Choroid plexus epithelial cell (primary cell): ENCODE measurements at regions not wholly inside any gene's neighbourhood (a gene's known extent, or its start where the extent isn't known, plus 50 kb on each side); places are given as distances from the start of the nearest gene placed in this dataset.

Experiments
- DNase-seq: peaks from one replicate; pipeline ENCODE4 v3.0.0-alpha.2; 2010; ENCODE audit warnings: low read depth
- H3K4me3 ChIP-seq: 2 replicates; pipeline ENCODE4 v1.5.1; 2011; ENCODE audit warnings: low read depth, mild to moderate bottlenecking, control low read depth, low read length, moderate library complexity
- CTCF ChIP-seq: conservative IDR thresholded peaks from 2 replicates; pipeline ENCODE4 v1.5.1; 2011; ENCODE audit warnings: low read depth, mild to moderate bottlenecking, control low read depth, inconsistent platforms, low read length, moderate library complexity

GRCh38 chr2:223701761-223702160 is 99.6 kb upstream of the SCG2 start:
- no peak for TF ChIP-seq CTCF
- no peak overlapping the region for H3K4me3 ChIP-seq
- DNase-seq: no peak

GRCh38 chr2:223700221-223700620 is 98.1 kb upstream of the SCG2 start:
- TF ChIP-seq CTCF: no peak
- no peak for DNase-seq
- no peak overlapping the region for H3K4me3 ChIP-seq

- no peak for DNase-seq
- TF ChIP-seq CTCF: no peak
- no peak overlapping the region for H3K4me3 ChIP-seq
Observed at GRCh38 chr2:223697892-223698645, 95.9 kb upstream of the SCG2 start.

GRCh38 chr2:223697316-223697891 is 95.2 kb upstream of the SCG2 start:
- H3K4me3 ChIP-seq: no peak overlapping the region
- no peak for DNase-seq
- TF ChIP-seq CTCF: no peak

- no peak for TF ChIP-seq CTCF
- DNase-seq: no peak
Observed at GRCh38 chr2:223696719-223697118, 94.6 kb upstream of the SCG2 start.

GRCh38 chr2:223692191-223692947 is 90.2 kb upstream of the SCG2 start:
- peak; percentile 80 for DNase-seq
- H3K4me3 ChIP-seq: no peak overlapping the region
- peak; percentile 91 for TF ChIP-seq CTCF

More at GRCh38 chr2:223696719-223697118, 94.6 kb upstream of the SCG2 start:
- H3K4me3 ChIP-seq: no peak overlapping the region
